CD14-positive monocyte (primary cell): ENCODE measurements at regions not wholly inside any gene's neighbourhood (a gene's known extent, or its start where the extent isn't known, plus 50 kb on each side); places are given as distances from the start of the nearest gene placed in this dataset.

Source experiments
- DNase-seq, 3 donors: peaks; one replicate each; pipeline ENCODE4 v3.0.0-alpha.2; 2011 to 2022
- H2AFZ ChIP-seq: 2 replicates; pipeline ENCODE4 v1.6.0; 2012; ENCODE audit warnings: mild to moderate bottlenecking, low read depth, low read length, inconsistent platforms; ENCODE audit not compliant: insufficient read depth, poor library complexity, severe bottlenecking
- H3K27ac ChIP-seq, 2 donors: 1 replicate in 1 of 2; 2 replicates in 1 of 2; pipeline ENCODE4 v1.5.1; 2012 to 2013; ENCODE audit warnings: low read length in 2 of 2, control low read depth in 1 of 2, inconsistent platforms in 1 of 2, low read depth in 1 of 2, mild to moderate bottlenecking in 1 of 2
- H3K27me3 ChIP-seq, 2 donors: one replicate each; pipeline versions ENCODE4 v1.6.0 to v1.6.1; 2011 to 2013; ENCODE audit warnings: low read length in 2 of 2; ENCODE audit not compliant: control insufficient read depth in 2 of 2, insufficient read depth in 2 of 2
- H3K36me3 ChIP-seq, 2 donors: replicated peaks in 1 of 2; 1 replicate in 1 of 2; 2 replicates in 1 of 2; pipeline versions ENCODE4 v1.5.1 to v1.6.1; 2012 to 2013; ENCODE audit warnings: low read length in 2 of 2, control low read depth in 1 of 2, inconsistent platforms in 1 of 2, mild to moderate bottlenecking in 1 of 2; ENCODE audit not compliant: insufficient read depth in 2 of 2, control insufficient read depth in 1 of 2
- H3K4me1 ChIP-seq, 2 donors: 1 replicate in 1 of 2; 2 replicates in 1 of 2; pipeline versions ENCODE4 v1.5.1 to v1.6.1; 2012 to 2013; ENCODE audit warnings: low read length in 2 of 2, control low read depth in 1 of 2, inconsistent platforms in 1 of 2, mild to moderate bottlenecking in 1 of 2, moderate library complexity in 1 of 2; ENCODE audit not compliant: insufficient read depth in 2 of 2, control insufficient read depth in 1 of 2
- H3K4me2 ChIP-seq: replicated peaks from 2 replicates; pipeline ENCODE3; 2012; ENCODE audit warnings: low read length, moderate library complexity, mild to moderate bottlenecking; ENCODE audit not compliant: poor library complexity, severe bottlenecking; ENCODE audit errors: extremely low read depth
- H3K4me3 ChIP-seq, 3 experiments: fragments of 200-600 bp in 1 of 3; sonication (generic) in 1 of 3; replicated peaks in 1 of 3; 1 replicate in 2 of 3; 2 replicates in 1 of 3; pipeline ENCODE4 v1.5.1; 2011 to 2013; ENCODE audit warnings: low read length in 3 of 3, mild to moderate bottlenecking in 3 of 3, control low read depth in 2 of 3, low read depth in 2 of 3, inconsistent platforms in 1 of 3, moderate library complexity in 1 of 3
- H3K79me2 ChIP-seq: 2 replicates; pipeline ENCODE4 v1.6.0; 2012; ENCODE audit warnings: mild to moderate bottlenecking, control low read depth, inconsistent platforms, low read length, moderate library complexity; ENCODE audit not compliant: insufficient read depth
- H3K9ac ChIP-seq: 2 replicates; pipeline ENCODE4 v1.6.0; 2017; ENCODE audit warnings: low read length, mild to moderate bottlenecking; ENCODE audit not compliant: insufficient read depth, poor library complexity, severe bottlenecking
- H3K9me3 ChIP-seq, 2 donors: replicated peaks in 1 of 2; 1 replicate in 1 of 2; 2 replicates in 1 of 2; pipeline versions ENCODE4 v1.5.1 to v1.6.1; 2012 to 2013; ENCODE audit warnings: low read length in 2 of 2, control low read depth in 1 of 2; ENCODE audit not compliant: control insufficient read depth in 1 of 2, insufficient read depth in 1 of 2
- H4K20me1 ChIP-seq: 2 replicates; pipeline ENCODE4 v1.6.0; 2012; ENCODE audit warnings: mild to moderate bottlenecking, low read length, control low read depth, moderate library complexity; ENCODE audit not compliant: insufficient read depth
- H3K27ac Mint-ChIP-seq, 7 donors: one replicate each; pipeline ENCODE4 v1.8.0; 2020; ENCODE audit warnings: mild to moderate bottlenecking in 7 of 7, mixed read lengths in 7 of 7, moderate library complexity in 6 of 7, inconsistent platforms in 2 of 7
- H3K27me3 Mint-ChIP-seq, 3 donors: one replicate each; pipeline ENCODE4 v1.8.0; 2021 to 2022; ENCODE audit warnings: low read depth in 3 of 3, mild to moderate bottlenecking in 3 of 3, mixed read lengths in 3 of 3, moderate library complexity in 3 of 3, inconsistent platforms in 1 of 3
- H3K36me3 Mint-ChIP-seq, 2 donors: one replicate each; pipeline ENCODE4 v1.8.0; 2020; ENCODE audit warnings: mixed read lengths in 2 of 2, inconsistent platforms in 1 of 2, mild to moderate bottlenecking in 1 of 2
- H3K4me1 Mint-ChIP-seq: one replicate; pipeline ENCODE4 v1.8.0; 2020; ENCODE audit warnings: mild to moderate bottlenecking, mixed read lengths
- H3K4me3 Mint-ChIP-seq, 2 donors: one replicate each; pipeline ENCODE4 v1.8.0; 2020; ENCODE audit warnings: mild to moderate bottlenecking in 2 of 2, mixed read lengths in 2 of 2, moderate library complexity in 1 of 2
- H3K9me3 Mint-ChIP-seq, 7 donors: one replicate each; pipeline ENCODE4 v1.8.0; 2020 to 2022; ENCODE audit warnings: mixed read lengths in 7 of 7, mild to moderate bottlenecking in 6 of 7, moderate library complexity in 6 of 7, inconsistent platforms in 2 of 7
- CTCF ChIP-seq: fragments of 200-600 bp; IDR thresholded peaks from one replicate; pipeline ENCODE4 v1.8.0; 2022; ENCODE audit warnings: antibody characterized with exemption, mild to moderate bottlenecking
- WGBS: methylation state at CpG from one replicate; pipeline ENCODE4 v1.1.5; 2013; ENCODE audit warnings: missing lambda C conversion rate; ENCODE audit not compliant: insufficient coverage; 5-methylcytosine and 5-hydroxymethylcytosine counted together
- intact Hi-C, 2 donors: fragments of 100-400 bp; cut with micrococcal nuclease; formaldehyde crosslinking; loops; one replicate each; pipeline versions ENCODE4 v1.15.0 to v1.15.1; 2023

GRCh38 chr2:137800386-137800785 lies 163.9 kb upstream of the HNMT start:
- H3K27me3 Mint-ChIP-seq = no peaks in the 10 kb centered on the region
- Histone ChIP-seq H3K4me1 (no peaks in the 10 kb centered on the region), H3K9me3 (peaks cover 10 to 21% of the 10 kb centered on the region in 2 donors), H3K27ac (no peak overlapping the region), H3K9ac (no peak overlapping the region), H3K27me3 (no peaks in the 10 kb centered on the region), H2AFZ (no peak overlapping the region), H4K20me1 (no peaks in the 10 kb centered on the region), H3K4me3 (no peak overlapping the region), H3K79me2 (no peaks in the 10 kb centered on the region), H3K4me2 (no peak overlapping the region), H3K36me3 (no peaks in the 10 kb centered on the region)
- H3K27ac Mint-ChIP-seq = no peak overlapping the region
- H3K9me3 Mint-ChIP-seq = peaks cover 6 to 17% (median 8%) of the 10 kb centered on the region in 7 donors
- no peak for TF ChIP-seq CTCF
- H3K4me1 Mint-ChIP-seq = no peaks in the 10 kb centered on the region
- intact Hi-C loops = no loop called here
- H3K4me3 Mint-ChIP-seq = no peak overlapping the region
- WGBS = no CpG with 5 or more reads among the region's 2 CpGs
- no peak for DNase-seq
- no peaks in the 10 kb centered on the region for H3K36me3 Mint-ChIP-seq

- Histone ChIP-seq H4K20me1 (no peaks in the 10 kb centered on the region), H3K4me3 (no peak overlapping the region), H3K27ac (no peak overlapping the region), H3K4me2 (no peak overlapping the region), H3K27me3 (no peaks in the 10 kb centered on the region), H3K4me1 (no peaks in the 10 kb centered on the region), H2AFZ (no peak overlapping the region), H3K79me2 (no peaks in the 10 kb centered on the region), H3K36me3 (no peaks in the 10 kb centered on the region), H3K9ac (no peak overlapping the region), H3K9me3 (peaks cover 10 to 21% of the 10 kb centered on the region in 2 donors)
- Mint-ChIP-seq H3K27ac (no peak overlapping the region), H3K36me3 (no peaks in the 10 kb centered on the region), H3K27me3 (no peaks in the 10 kb centered on the region), H3K9me3 (peaks cover 6 to 17% (median 8%) of the 10 kb centered on the region in 7 donors), H3K4me3 (no peak overlapping the region), H3K4me1 (no peaks in the 10 kb centered on the region)
- TF ChIP-seq CTCF = no peak
- intact Hi-C loops = no loop called here
- no peak for DNase-seq
These were observed 163.0 kb upstream of the HNMT start for GRCh38 chr2:137801228-137801627.
